ENCODE measurements at regions not wholly inside any gene's neighbourhood (a gene's known extent, or its start where the extent isn't known, plus 50 kb on each side); places are given as distances from the start of the nearest gene placed in this dataset.

GRCh38 chr12:90441431-90441830 is 513.5 kb downstream of the CCER1 start:
- no peak for TF ChIP-seq POLR2A (IDR thresholded peaks at IDR 0.05)
- TF ChIP-seq, protein P1, sequence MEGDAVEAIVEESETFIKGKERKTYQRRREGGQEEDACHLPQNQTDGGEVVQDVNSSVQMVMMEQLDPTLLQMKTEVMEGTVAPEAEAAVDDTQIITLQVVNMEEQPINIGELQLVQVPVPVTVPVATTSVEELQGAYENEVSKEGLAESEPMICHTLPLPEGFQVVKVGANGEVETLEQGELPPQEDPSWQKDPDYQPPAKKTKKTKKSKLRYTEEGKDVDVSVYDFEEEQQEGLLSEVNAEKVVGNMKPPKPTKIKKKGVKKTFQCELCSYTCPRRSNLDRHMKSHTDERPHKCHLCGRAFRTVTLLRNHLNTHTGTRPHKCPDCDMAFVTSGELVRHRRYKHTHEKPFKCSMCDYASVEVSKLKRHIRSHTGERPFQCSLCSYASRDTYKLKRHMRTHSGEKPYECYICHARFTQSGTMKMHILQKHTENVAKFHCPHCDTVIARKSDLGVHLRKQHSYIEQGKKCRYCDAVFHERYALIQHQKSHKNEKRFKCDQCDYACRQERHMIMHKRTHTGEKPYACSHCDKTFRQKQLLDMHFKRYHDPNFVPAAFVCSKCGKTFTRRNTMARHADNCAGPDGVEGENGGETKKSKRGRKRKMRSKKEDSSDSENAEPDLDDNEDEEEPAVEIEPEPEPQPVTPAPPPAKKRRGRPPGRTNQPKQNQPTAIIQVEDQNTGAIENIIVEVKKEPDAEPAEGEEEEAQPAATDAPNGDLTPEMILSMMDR (IDR thresholded peaks at IDR 0.05): no peak

Measured in heart left ventricle (tissue), 13 donors.